GM23338 (cell line): ENCODE measurements at regions not wholly inside any gene's neighbourhood (a gene's known extent, or its start where the extent isn't known, plus 50 kb on each side); places are given as distances from the start of the nearest gene placed in this dataset.

Source experiments
- ATAC-seq: fragments of 200-7000 bp; cut with Tn5 transposase; 3 replicates; pipeline ENCODE4 v1.9.1; 2020
- DNase-seq: peaks from one replicate; pipeline ENCODE4 v3.0.0-alpha.2; 2015; ENCODE audit warnings: low spot score
- H2AFZ ChIP-seq: fragments of 200-600 bp; sonication (generic); 2 replicates; pipeline ENCODE4 v1.8.0; 2016; ENCODE audit warnings: antibody characterized with exemption, mild to moderate bottlenecking, moderate library complexity
- H3F3A ChIP-seq: fragments of 200-600 bp; sonication (generic); replicated peaks from 2 replicates; pipeline ENCODE4 v1.8.0; 2017; ENCODE audit warnings: antibody characterized with exemption, mixed run types, low read depth
- H3K27ac ChIP-seq: fragments of 200-600 bp; sonication (generic); 2 replicates; pipeline ENCODE4 v1.6.1; 2016; ENCODE audit warnings: low read depth
- H3K27me3 ChIP-seq: fragments of 200-600 bp; sonication (generic); 2 replicates; pipeline ENCODE4 v1.8.0; 2016; ENCODE audit warnings: mild to moderate bottlenecking, mixed run types, moderate library complexity; ENCODE audit not compliant: insufficient read depth
- H3K36me3 ChIP-seq: fragments of 200-600 bp; sonication (generic); 2 replicates; pipeline ENCODE4 v1.8.0; 2016; ENCODE audit warnings: mild to moderate bottlenecking; ENCODE audit not compliant: insufficient read depth
- H3K4me1 ChIP-seq: fragments of 200-600 bp; sonication (generic); 2 replicates; pipeline ENCODE4 v1.8.0; 2016; ENCODE audit warnings: mild to moderate bottlenecking, moderate library complexity; ENCODE audit not compliant: insufficient read depth
- H3K4me2 ChIP-seq: fragments of 200-600 bp; sonication (generic); 2 replicates; pipeline ENCODE4 v1.7.1; 2017; ENCODE audit warnings: mixed run types
- H3K4me3 ChIP-seq: fragments of 200-600 bp; sonication (generic); 2 replicates; pipeline ENCODE4 v1.6.1; 2016; ENCODE audit warnings: mixed run types
- H3K79me2 ChIP-seq: fragments of 200-600 bp; sonication (generic); replicated peaks from 2 replicates; pipeline ENCODE4 v1.8.0; 2017; ENCODE audit warnings: mild to moderate bottlenecking; ENCODE audit not compliant: insufficient read depth
- H3K9me2 ChIP-seq: fragments of 200-600 bp; sonication (generic); 2 replicates; pipeline ENCODE4 v1.8.0; 2017; ENCODE audit not compliant: insufficient read depth
- H4K20me1 ChIP-seq: fragments of 200-600 bp; sonication (generic); replicated peaks from 2 replicates; pipeline ENCODE4 v1.8.0; 2017; ENCODE audit warnings: mild to moderate bottlenecking; ENCODE audit not compliant: insufficient read depth
- H3K27ac Mint-ChIP-seq: 2 replicates; pipeline ENCODE4 v1.8.0; 2020; ENCODE audit warnings: inconsistent platforms, mild to moderate bottlenecking, moderate library complexity, mixed read lengths
- H3K27me3 Mint-ChIP-seq: 3 replicates; pipeline ENCODE4 v1.8.0; 2022; ENCODE audit warnings: low read depth, mild to moderate bottlenecking, moderate library complexity, mixed read lengths, inconsistent platforms; ENCODE audit not compliant: insufficient read depth, poor library complexity
- H3K36me3 Mint-ChIP-seq: 3 replicates; pipeline ENCODE4 v1.8.0; 2021; ENCODE audit warnings: low read depth, mild to moderate bottlenecking, inconsistent platforms, moderate library complexity, mixed read lengths
- H3K4me1 Mint-ChIP-seq: 3 replicates; pipeline ENCODE4 v1.8.0; 2020; ENCODE audit warnings: mild to moderate bottlenecking, inconsistent platforms, mixed read lengths
- H3K4me3 Mint-ChIP-seq: 3 replicates; pipeline ENCODE4 v1.8.0; 2021; ENCODE audit warnings: moderate library complexity, mild to moderate bottlenecking, inconsistent platforms, mixed read lengths
- H3K9me3 Mint-ChIP-seq: 3 replicates; pipeline ENCODE4 v1.8.0; 2020; ENCODE audit warnings: moderate library complexity, mild to moderate bottlenecking, inconsistent platforms, mixed read lengths
- CTCF ChIP-seq, 2 experiments: fragments of 200-600 bp in 1 of 2; sonication (generic) in 1 of 2; conservative IDR thresholded peaks; 2 replicates each; pipeline versions ENCODE4 v1.5.1 to v1.6.1; 2016 to 2017; ENCODE audit warnings: antibody characterized with exemption in 2 of 2, low read depth in 2 of 2, mild to moderate bottlenecking in 2 of 2, moderate library complexity in 1 of 2
- EZH2 ChIP-seq: fragments of 200-600 bp; sonication (generic); IDR thresholded peaks from one replicate; pipeline ENCODE4 v1.8.0; 2017; ENCODE audit warnings: antibody characterized with exemption, mild to moderate bottlenecking, low read depth; ENCODE audit not compliant: unreplicated experiment
- EZH2phosphoT487 ChIP-seq: fragments of 200-600 bp; sonication (generic); IDR thresholded peaks from one replicate; pipeline ENCODE4 v1.8.1; 2018; ENCODE audit warnings: antibody characterized with exemption; ENCODE audit not compliant: unreplicated experiment
- JUNB ChIP-seq: IDR thresholded peaks from one replicate; pipeline ENCODE4 v1.6.1; 2016; ENCODE audit warnings: antibody characterized with exemption; ENCODE audit not compliant: unreplicated experiment
- NANOG ChIP-seq: IDR thresholded peaks from 2 replicates; pipeline ENCODE4 v1.6.1; 2016; ENCODE audit warnings: antibody characterized with exemption, borderline replicate concordance
- ZNF114 ChIP-seq: fragments of 250-450 bp; sonication (Bioruptor Pico); IDR thresholded peaks from 2 replicates; pipeline ENCODE4 v1.5.0; 2020; ENCODE audit warnings: mild to moderate bottlenecking, moderate library complexity
- ZNF331 ChIP-seq: fragments of 250-450 bp; sonication (Bioruptor Pico); IDR thresholded peaks from 2 replicates; pipeline ENCODE4 v1.5.0; 2020; ENCODE audit warnings: low read depth, mild to moderate bottlenecking, moderate library complexity
- TF ChIP-seq, protein P1 (sequence below): IDR thresholded peaks from one replicate; pipeline ENCODE4 v1.6.1; 2018; ENCODE audit warnings: antibody characterized with exemption; ENCODE audit not compliant: unreplicated experiment
- TF ChIP-seq, protein P2 (sequence below): fragments of 250-450 bp; sonication (Bioruptor Pico); IDR thresholded peaks from 2 replicates; pipeline ENCODE4 v1.5.0; 2020; ENCODE audit warnings: mild to moderate bottlenecking, moderate library complexity

GRCh38 chr2:4972472-4972871 is 719.7 kb upstream of the SOX11 start:
- Histone ChIP-seq H3K4me2 (no peak overlapping the region), H4K20me1 (no peaks in the 10 kb centered on the region), H3K27ac (no peak overlapping the region), H3K27me3 (no peaks in the 10 kb centered on the region), H3K79me2 (no peaks in the 10 kb centered on the region), H3K4me3 (no peak overlapping the region), H3K9me2 (no peaks in the 10 kb centered on the region), H3F3A (no peaks in the 10 kb centered on the region), H2AFZ (no peak overlapping the region), H3K36me3 (no peaks in the 10 kb centered on the region), H3K4me1 (no peaks in the 10 kb centered on the region)
- Mint-ChIP-seq H3K4me1 (no peaks in the 10 kb centered on the region), H3K36me3 (peaks cover 7% of the 10 kb centered on the region; the same call in 2 of the 3 replicates), H3K4me3 (no peak overlapping the region), H3K9me3 (peaks cover 58% of the 10 kb centered on the region), H3K27me3 (peaks cover under 1% of the 10 kb centered on the region), H3K27ac (no peak overlapping the region)
- TF ChIP-seq, protein P1, sequence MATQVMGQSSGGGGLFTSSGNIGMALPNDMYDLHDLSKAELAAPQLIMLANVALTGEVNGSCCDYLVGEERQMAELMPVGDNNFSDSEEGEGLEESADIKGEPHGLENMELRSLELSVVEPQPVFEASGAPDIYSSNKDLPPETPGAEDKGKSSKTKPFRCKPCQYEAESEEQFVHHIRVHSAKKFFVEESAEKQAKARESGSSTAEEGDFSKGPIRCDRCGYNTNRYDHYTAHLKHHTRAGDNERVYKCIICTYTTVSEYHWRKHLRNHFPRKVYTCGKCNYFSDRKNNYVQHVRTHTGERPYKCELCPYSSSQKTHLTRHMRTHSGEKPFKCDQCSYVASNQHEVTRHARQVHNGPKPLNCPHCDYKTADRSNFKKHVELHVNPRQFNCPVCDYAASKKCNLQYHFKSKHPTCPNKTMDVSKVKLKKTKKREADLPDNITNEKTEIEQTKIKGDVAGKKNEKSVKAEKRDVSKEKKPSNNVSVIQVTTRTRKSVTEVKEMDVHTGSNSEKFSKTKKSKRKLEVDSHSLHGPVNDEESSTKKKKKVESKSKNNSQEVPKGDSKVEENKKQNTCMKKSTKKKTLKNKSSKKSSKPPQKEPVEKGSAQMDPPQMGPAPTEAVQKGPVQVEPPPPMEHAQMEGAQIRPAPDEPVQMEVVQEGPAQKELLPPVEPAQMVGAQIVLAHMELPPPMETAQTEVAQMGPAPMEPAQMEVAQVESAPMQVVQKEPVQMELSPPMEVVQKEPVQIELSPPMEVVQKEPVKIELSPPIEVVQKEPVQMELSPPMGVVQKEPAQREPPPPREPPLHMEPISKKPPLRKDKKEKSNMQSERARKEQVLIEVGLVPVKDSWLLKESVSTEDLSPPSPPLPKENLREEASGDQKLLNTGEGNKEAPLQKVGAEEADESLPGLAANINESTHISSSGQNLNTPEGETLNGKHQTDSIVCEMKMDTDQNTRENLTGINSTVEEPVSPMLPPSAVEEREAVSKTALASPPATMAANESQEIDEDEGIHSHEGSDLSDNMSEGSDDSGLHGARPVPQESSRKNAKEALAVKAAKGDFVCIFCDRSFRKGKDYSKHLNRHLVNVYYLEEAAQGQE, result no peak
- TF ChIP-seq NANOG (no peak), JUNB (no peak), EZH2phosphoT487 (no peak), ZNF114 (CRISPR knock-in tag) (no peak), CTCF (conservative IDR thresholded peaks at IDR 0.05; ENCODE audit: low read depth in 2 of 2) (no peak), EZH2 (no peak), ZNF331 (no peak)
- TF ChIP-seq, protein P2, sequence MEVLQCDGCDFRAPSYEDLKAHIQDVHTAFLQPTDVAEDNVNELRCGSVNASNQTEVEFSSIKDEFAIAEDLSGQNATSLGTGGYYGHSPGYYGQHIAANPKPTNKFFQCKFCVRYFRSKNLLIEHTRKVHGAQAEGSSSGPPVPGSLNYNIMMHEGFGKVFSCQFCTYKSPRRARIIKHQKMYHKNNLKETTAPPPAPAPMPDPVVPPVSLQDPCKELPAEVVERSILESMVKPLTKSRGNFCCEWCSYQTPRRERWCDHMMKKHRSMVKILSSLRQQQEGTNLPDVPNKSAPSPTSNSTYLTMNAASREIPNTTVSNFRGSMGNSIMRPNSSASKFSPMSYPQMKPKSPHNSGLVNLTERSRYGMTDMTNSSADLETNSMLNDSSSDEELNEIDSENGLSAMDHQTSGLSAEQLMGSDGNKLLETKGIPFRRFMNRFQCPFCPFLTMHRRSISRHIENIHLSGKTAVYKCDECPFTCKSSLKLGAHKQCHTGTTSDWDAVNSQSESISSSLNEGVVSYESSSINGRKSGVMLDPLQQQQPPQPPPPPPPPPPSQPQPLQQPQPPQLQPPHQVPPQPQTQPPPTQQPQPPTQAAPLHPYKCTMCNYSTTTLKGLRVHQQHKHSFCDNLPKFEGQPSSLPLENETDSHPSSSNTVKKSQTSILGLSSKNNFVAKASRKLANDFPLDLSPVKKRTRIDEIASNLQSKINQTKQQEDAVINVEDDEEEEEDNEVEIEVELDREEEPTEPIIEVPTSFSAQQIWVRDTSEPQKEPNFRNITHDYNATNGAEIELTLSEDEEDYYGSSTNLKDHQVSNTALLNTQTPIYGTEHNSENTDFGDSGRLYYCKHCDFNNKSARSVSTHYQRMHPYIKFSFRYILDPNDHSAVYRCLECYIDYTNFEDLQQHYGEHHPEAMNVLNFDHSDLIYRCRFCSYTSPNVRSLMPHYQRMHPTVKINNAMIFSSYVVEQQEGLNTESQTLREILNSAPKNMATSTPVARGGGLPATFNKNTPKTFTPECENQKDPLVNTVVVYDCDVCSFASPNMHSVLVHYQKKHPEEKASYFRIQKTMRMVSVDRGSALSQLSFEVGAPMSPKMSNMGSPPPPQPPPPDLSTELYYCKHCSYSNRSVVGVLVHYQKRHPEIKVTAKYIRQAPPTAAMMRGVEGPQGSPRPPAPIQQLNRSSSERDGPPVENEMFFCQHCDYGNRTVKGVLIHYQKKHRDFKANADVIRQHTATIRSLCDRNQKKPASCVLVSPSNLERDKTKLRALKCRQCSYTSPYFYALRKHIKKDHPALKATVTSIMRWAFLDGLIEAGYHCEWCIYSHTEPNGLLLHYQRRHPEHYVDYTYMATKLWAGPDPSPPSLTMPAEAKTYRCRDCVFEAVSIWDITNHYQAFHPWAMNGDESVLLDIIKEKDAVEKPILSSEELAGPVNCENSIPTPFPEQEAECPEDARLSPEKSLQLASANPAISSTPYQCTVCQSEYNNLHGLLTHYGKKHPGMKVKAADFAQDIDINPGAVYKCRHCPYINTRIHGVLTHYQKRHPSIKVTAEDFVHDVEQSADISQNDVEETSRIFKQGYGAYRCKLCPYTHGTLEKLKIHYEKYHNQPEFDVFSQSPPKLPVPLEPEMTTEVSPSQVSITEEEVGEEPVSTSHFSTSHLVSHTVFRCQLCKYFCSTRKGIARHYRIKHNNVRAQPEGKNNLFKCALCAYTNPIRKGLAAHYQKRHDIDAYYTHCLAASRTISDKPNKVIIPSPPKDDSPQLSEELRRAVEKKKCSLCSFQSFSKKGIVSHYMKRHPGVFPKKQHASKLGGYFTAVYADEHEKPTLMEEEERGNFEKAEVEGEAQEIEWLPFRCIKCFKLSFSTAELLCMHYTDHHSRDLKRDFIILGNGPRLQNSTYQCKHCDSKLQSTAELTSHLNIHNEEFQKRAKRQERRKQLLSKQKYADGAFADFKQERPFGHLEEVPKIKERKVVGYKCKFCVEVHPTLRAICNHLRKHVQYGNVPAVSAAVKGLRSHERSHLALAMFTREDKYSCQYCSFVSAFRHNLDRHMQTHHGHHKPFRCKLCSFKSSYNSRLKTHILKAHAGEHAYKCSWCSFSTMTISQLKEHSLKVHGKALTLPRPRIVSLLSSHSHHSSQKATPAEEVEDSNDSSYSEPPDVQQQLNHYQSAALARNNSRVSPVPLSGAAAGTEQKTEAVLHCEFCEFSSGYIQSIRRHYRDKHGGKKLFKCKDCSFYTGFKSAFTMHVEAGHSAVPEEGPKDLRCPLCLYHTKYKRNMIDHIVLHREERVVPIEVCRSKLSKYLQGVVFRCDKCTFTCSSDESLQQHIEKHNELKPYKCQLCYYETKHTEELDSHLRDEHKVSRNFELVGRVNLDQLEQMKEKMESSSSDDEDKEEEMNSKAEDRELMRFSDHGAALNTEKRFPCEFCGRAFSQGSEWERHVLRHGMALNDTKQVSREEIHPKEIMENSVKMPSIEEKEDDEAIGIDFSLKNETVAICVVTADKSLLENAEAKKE (CRISPR knock-in tag), result no peak
- no peak for ATAC-seq
- DNase-seq, result no peak
